ENCODE measurements at regions not wholly inside any gene's neighbourhood (a gene's known extent, or its start where the extent isn't known, plus 50 kb on each side); places are given as distances from the start of the nearest gene placed in this dataset.
A peak's percentile ranks its signal among the peaks of the same experiment; 100 is the strongest.

- peak; percentile 33 for DNase-seq (ENCODE audit: low spot score)
- in situ Hi-C loops (cut with MboI; ENCODE audit: low pct_unique_long_range_greater_than_20kb, low sequenced_read_pairs, unreplicated experiment) = no loop called here
- TF ChIP-seq CTCF (IDR thresholded peaks at IDR 0.05; ENCODE audit: extremely low read depth, insufficient read depth, missing control alignments) = no peak
Measured at GRCh38 chr7:84389242-84389641, 194.7 kb upstream of the SEMA3A start.

DNA sequence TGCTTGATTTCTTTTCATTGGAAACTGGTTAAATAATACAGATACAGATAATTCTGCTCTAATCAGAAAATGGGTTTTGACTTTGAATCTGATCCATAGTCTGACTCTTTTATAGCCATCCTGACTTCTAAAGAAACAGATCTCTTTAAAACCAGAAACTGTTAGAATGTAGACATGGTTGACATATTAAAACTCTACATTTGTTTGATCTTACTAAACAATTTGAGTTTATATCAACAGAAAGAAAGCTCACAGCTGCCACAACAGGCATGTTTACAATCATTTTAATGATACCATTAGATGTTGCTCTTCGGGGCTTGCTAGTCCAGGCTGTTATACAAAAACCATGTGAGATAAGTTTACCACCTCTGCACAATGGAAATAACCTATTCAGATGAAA, 193.0 kb upstream of the SEMA3A start:
- no peak for DNase-seq (ENCODE audit: low spot score)
- in situ Hi-C loops (cut with MboI; ENCODE audit: low pct_unique_long_range_greater_than_20kb, low sequenced_read_pairs, unreplicated experiment) = no loop called here
- TF ChIP-seq CTCF (IDR thresholded peaks at IDR 0.05; ENCODE audit: extremely low read depth, insufficient read depth, missing control alignments) = no peak

DNA sequence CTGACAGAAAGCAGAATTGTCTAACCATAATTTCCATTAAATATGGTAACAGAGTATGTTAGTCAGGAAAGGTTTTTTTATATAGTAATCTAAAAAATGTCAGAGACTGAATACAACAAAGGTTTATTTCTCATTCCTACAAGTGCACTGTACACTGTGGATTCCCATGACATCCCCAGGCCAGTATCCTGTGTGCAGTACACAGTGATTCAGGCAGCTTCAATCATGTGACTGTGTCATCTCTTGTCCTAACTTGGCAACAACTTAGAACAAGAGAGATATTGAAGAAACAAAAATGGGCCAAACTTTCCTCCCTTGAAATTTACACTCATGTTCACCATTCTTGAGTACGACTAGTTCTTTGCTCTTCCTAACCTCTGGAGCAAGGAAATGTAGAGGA, 189.8 kb upstream of the SEMA3A start:
- no peak for DNase-seq (ENCODE audit: low spot score)
- TF ChIP-seq CTCF (IDR thresholded peaks at IDR 0.05; ENCODE audit: extremely low read depth, insufficient read depth, missing control alignments) = no peak
- in situ Hi-C loops (cut with MboI; ENCODE audit: low pct_unique_long_range_greater_than_20kb, low sequenced_read_pairs, unreplicated experiment) = no loop called here

DNA sequence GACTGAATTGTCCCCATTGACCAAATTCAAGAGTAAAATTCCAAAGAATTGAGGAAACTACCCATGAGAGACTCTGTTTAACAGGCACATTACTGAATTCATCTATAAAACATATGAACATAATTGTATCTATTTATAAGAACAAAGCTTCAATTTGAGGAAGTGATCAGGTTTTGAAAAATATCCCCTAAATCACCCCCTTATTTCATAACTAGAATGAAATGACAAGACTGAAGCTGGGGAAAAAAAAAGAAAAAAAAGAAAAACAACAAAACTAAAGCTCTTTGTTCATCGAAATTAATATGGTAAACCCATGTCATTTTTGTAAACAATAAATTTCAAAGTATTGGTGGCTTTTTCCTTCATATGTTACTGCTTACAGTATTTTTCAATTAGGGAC, 184.9 kb upstream of the SEMA3A start:
- TF ChIP-seq CTCF (IDR thresholded peaks at IDR 0.05; ENCODE audit: extremely low read depth, insufficient read depth, missing control alignments) = no peak

DNA sequence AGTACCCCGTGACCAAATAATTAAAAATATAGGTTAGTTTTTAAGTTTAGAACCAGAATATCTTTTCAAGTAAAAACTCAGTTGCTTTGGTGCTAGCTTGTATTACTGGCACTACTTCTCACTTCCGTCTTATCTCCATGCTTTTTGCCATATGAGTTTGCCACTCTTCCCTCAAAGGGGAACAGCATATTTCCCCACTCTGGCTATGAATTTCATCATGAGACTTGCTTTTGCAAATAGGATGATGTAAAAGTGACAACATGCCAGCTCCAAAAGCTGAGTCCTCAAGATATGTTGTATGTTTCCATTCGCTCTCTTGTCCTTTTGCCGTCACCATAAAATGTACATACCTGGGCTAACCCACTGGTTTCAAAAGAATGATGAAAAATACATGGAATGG, 178.1 kb upstream of the SEMA3A start:
- no peak for TF ChIP-seq CTCF (IDR thresholded peaks at IDR 0.05; ENCODE audit: extremely low read depth, insufficient read depth, missing control alignments)
- DNase-seq (ENCODE audit: low spot score) = no peak
- in situ Hi-C loops (cut with MboI; ENCODE audit: low pct_unique_long_range_greater_than_20kb, low sequenced_read_pairs, unreplicated experiment) = no loop called here

More for the DNA sequence above, 184.9 kb upstream of the SEMA3A start:
- in situ Hi-C loops (cut with MboI; ENCODE audit: low pct_unique_long_range_greater_than_20kb, low sequenced_read_pairs, unreplicated experiment) = no loop called here
- DNase-seq (ENCODE audit: low spot score) = no peak

DNA sequence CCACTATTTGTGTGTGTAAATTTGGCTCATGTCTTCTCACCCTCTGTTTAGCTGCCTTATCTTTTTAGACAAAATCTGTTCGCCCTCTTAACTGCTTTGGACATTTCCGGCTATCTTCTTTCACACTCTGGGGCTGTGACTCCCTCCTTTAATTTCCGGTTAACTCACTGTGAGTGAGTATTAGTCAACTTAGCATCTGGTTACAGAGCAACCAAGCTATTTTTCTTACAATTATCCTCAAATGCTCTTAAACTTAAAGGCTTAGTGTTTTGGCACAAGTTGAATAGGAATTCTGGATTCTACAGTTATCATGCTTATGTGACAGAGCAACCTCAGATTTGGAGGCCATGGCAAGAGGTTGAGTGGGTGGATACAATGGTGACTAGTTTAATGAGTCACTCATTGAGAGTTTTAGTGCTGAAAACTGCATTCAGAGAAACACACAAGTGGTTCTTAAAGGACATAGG, 177.6 kb upstream of the SEMA3A start:
- no peak for TF ChIP-seq CTCF (IDR thresholded peaks at IDR 0.05; ENCODE audit: extremely low read depth, insufficient read depth, missing control alignments)
- in situ Hi-C loops (cut with MboI; ENCODE audit: low pct_unique_long_range_greater_than_20kb, low sequenced_read_pairs, unreplicated experiment) = no loop called here
- DNase-seq (ENCODE audit: low spot score) = no peak

DNA sequence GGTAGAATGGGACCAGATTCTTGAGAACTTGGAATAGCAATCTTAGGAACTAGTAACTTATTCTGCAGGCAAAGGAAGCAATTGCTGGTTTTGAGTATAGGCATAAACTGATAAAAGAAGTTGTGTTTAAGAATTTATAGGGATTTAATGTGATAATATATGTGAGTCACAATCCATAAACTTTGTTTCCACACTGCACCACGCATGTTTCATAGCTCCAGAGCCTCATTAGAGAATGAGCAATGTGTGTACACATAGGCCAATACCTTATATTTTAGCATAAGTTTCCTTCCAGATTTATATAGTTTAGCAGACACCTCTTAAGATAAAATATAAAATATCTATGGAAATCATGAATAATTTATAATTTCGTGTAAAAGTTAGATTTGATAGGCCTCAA, 175.5 kb upstream of the SEMA3A start:
- no peak for TF ChIP-seq CTCF (IDR thresholded peaks at IDR 0.05; ENCODE audit: extremely low read depth, insufficient read depth, missing control alignments)
- DNase-seq (ENCODE audit: low spot score) = no peak
- in situ Hi-C loops (cut with MboI; ENCODE audit: low pct_unique_long_range_greater_than_20kb, low sequenced_read_pairs, unreplicated experiment) = no loop called here

Data from GM13977 (cell line).